GM21360 (cell line): ENCODE measurements at regions not wholly inside any gene's neighbourhood (a gene's known extent, or its start where the extent isn't known, plus 50 kb on each side); places are given as distances from the start of the nearest gene placed in this dataset.

ENCODE experiments used
- ATAC-seq: cut with Tn5 transposase; IDR thresholded peaks from one replicate; pipeline ENCODE4 v1.9.1; 2021; ENCODE audit warnings: mild to moderate bottlenecking, moderate library complexity; ENCODE audit not compliant: unreplicated experiment

- no peak for ATAC-seq
Observed at GRCh38 chr7:25314094-25314730, 85.9 kb upstream of the NPVF start.

GRCh38 chr7:25314731-25315267 lies 86.5 kb upstream of the NPVF start:
- no peak for ATAC-seq

GRCh38 chr7:25316366-25316765 lies 88.1 kb upstream of the NPVF start:
- ATAC-seq: no peak

GRCh38 chr7:25318047-25318446 lies 89.8 kb upstream of the NPVF start:
- ATAC-seq: no peak

- ATAC-seq: no peak
Observed at GRCh38 chr7:25319707-25320106, 91.4 kb upstream of the NPVF start.

- no peak for ATAC-seq
Observed at GRCh38 chr7:25320791-25321190, 92.5 kb upstream of the NPVF start.

- ATAC-seq: no peak
Observed at GRCh38 chr7:25321424-25321823, 93.1 kb upstream of the NPVF start.

GRCh38 chr7:25322473-25322872 lies 94.2 kb upstream of the NPVF start:
- no peak for ATAC-seq

- no peak for ATAC-seq
Observed at GRCh38 chr7:25325186-25325757, 97.0 kb upstream of the NPVF start.

GRCh38 chr7:25326501-25327156 lies 98.3 kb upstream of the NPVF start:
- no peak for ATAC-seq

GRCh38 chr7:25329815-25330214 lies 101.5 kb upstream of the NPVF start:
- ATAC-seq: no peak

- no peak for ATAC-seq
Observed at GRCh38 chr7:25333296-25333928, 105.1 kb upstream of the NPVF start.

- ATAC-seq: no peak
Observed at GRCh38 chr7:25347360-25348066, 119.2 kb upstream of the NPVF start.

- no peak for ATAC-seq
Observed at GRCh38 chr7:25348104-25348503, 119.8 kb upstream of the NPVF start.

- ATAC-seq: no peak
Observed at GRCh38 chr7:25349283-25350017, 121.2 kb upstream of the NPVF start.

- no peak for ATAC-seq
Observed at GRCh38 chr7:25350041-25350440, 121.8 kb upstream of the NPVF start.

- ATAC-seq: no peak
Observed at GRCh38 chr7:25351761-25352160, 123.5 kb upstream of the NPVF start.

GRCh38 chr7:25353196-25353595 lies 124.9 kb upstream of the NPVF start:
- ATAC-seq: no peak

GRCh38 chr7:25353732-25354131 lies 125.4 kb upstream of the NPVF start:
- no peak for ATAC-seq

- ATAC-seq: no peak
Observed at GRCh38 chr7:25356534-25357151, 128.4 kb upstream of the NPVF start.
